HG03460 (cell line): ENCODE measurements at regions not wholly inside any gene's neighbourhood (a gene's known extent, or its start where the extent isn't known, plus 50 kb on each side); places are given as distances from the start of the nearest gene placed in this dataset.

Experiments
- ATAC-seq: cut with Tn5 transposase; IDR thresholded peaks from one replicate; pipeline ENCODE4 v1.9.1; 2021; ENCODE audit not compliant: unreplicated experiment

- no peak for ATAC-seq
These were observed 295.8 kb upstream of the SEL1L start for GRCh38 chr14:81829447-81829846.

- no peak for ATAC-seq
These were observed 297.6 kb upstream of the SEL1L start for GRCh38 chr14:81831128-81831820.

- ATAC-seq: no peak
These were observed 300.7 kb upstream of the SEL1L start for GRCh38 chr14:81834308-81834707.

- ATAC-seq: no peak
These were observed 303.7 kb upstream of the SEL1L start for GRCh38 chr14:81837304-81837703.

GRCh38 chr14:81839056-81839455 lies 305.4 kb upstream of the SEL1L start:
- ATAC-seq: no peak

- ATAC-seq: no peak
These were observed 307.7 kb upstream of the SEL1L start for GRCh38 chr14:81841346-81841745.

GRCh38 chr14:81849714-81850113 lies 316.1 kb upstream of the SEL1L start:
- ATAC-seq: no peak

- no peak for ATAC-seq
These were observed 321.4 kb upstream of the SEL1L start for GRCh38 chr14:81855007-81855406.

- no peak for ATAC-seq
These were observed 325.4 kb upstream of the SEL1L start for GRCh38 chr14:81859046-81859445.

GRCh38 chr14:81868172-81868571 lies 334.5 kb upstream of the SEL1L start:
- ATAC-seq: no peak

- ATAC-seq: no peak
These were observed 338.1 kb upstream of the SEL1L start for GRCh38 chr14:81871706-81872105.

GRCh38 chr14:81884382-81884781 lies 350.7 kb upstream of the SEL1L start:
- no peak for ATAC-seq

- no peak for ATAC-seq
These were observed 352.9 kb upstream of the SEL1L start for GRCh38 chr14:81886588-81886987.

- no peak for ATAC-seq
These were observed 355.9 kb upstream of the SEL1L start for GRCh38 chr14:81889529-81889928.

GRCh38 chr14:81890020-81890419 lies 356.4 kb upstream of the SEL1L start:
- no peak for ATAC-seq

GRCh38 chr14:81903477-81903876 lies 369.8 kb upstream of the SEL1L start:
- ATAC-seq: no peak

- no peak for ATAC-seq
These were observed 393.4 kb upstream of the SEL1L start for GRCh38 chr14:81927070-81927469.

- no peak for ATAC-seq
These were observed 398.2 kb upstream of the SEL1L start for GRCh38 chr14:81931828-81932227.

- no peak for ATAC-seq
These were observed 402.7 kb upstream of the SEL1L start for GRCh38 chr14:81936348-81936747.

- no peak for ATAC-seq
These were observed 403.2 kb upstream of the SEL1L start for GRCh38 chr14:81936902-81937301.

- no peak for ATAC-seq
These were observed 404.7 kb upstream of the SEL1L start for GRCh38 chr14:81938341-81938740.

GRCh38 chr14:81940651-81941050 lies 407.0 kb upstream of the SEL1L start:
- ATAC-seq: no peak

- no peak for ATAC-seq
These were observed 408.4 kb upstream of the SEL1L start for GRCh38 chr14:81942071-81942470.
